Activated CD4-positive, CD25-positive, alpha-beta regulatory T cell treated with anti-CD3 and anti-CD28 coated beads, Interleukin-2, amount 50 U/mL, for 24 hours (primary cell): ENCODE measurements at regions not wholly inside any gene's neighbourhood (a gene's known extent, or its start where the extent isn't known, plus 50 kb on each side); places are given as distances from the start of the nearest gene placed in this dataset.

Source experiments
- ATAC-seq, 2 donors: fragments of 150-1000 bp; cut with Tn5 transposase; one replicate each; pipeline ENCODE4 v1.10.0; 2021; ENCODE audit warnings: mild to moderate bottlenecking in 1 of 2, moderate library complexity in 1 of 2

- ATAC-seq = no peak
Observed at GRCh38 chr4:19698961-19699360, 552.7 kb upstream of the SLIT2 start.

- ATAC-seq = no peak
Observed at GRCh38 chr4:19694812-19695211, 556.9 kb upstream of the SLIT2 start.

GRCh38 chr4:19693936-19694570, 557.7 kb upstream of the SLIT2 start:
- ATAC-seq = no peak

GRCh38 chr4:19689511-19689910, 562.2 kb upstream of the SLIT2 start:
- no peak for ATAC-seq

- ATAC-seq = no peak
Observed at GRCh38 chr4:19686456-19686855, 565.2 kb upstream of the SLIT2 start.

- no peak for ATAC-seq
Observed at GRCh38 chr4:19684084-19684483, 567.6 kb upstream of the SLIT2 start.

- ATAC-seq = no peak
Observed at GRCh38 chr4:19683426-19683825, 568.3 kb upstream of the SLIT2 start.

GRCh38 chr4:19677211-19677610, 574.5 kb upstream of the SLIT2 start:
- no peak for ATAC-seq

- no peak for ATAC-seq
Observed at GRCh38 chr4:19675172-19675811, 576.4 kb upstream of the SLIT2 start.

GRCh38 chr4:19659101-19659500, 592.6 kb upstream of the SLIT2 start:
- ATAC-seq = no peak

- no peak for ATAC-seq
Observed at GRCh38 chr4:19657856-19658255, 593.8 kb upstream of the SLIT2 start.

GRCh38 chr4:19655666-19656065, 596.0 kb upstream of the SLIT2 start:
- ATAC-seq = no peak

GRCh38 chr4:19650903-19651864, 600.5 kb upstream of the SLIT2 start:
- no peak for ATAC-seq

GRCh38 chr4:19645589-19645988, 606.1 kb upstream of the SLIT2 start:
- ATAC-seq = no peak

GRCh38 chr4:19636451-19636850, 615.3 kb upstream of the SLIT2 start:
- no peak for ATAC-seq

GRCh38 chr4:19631814-19632213, 619.9 kb upstream of the SLIT2 start:
- no peak for ATAC-seq

GRCh38 chr4:19623866-19624265, 627.8 kb upstream of the SLIT2 start:
- ATAC-seq = no peak

GRCh38 chr4:19615086-19615689, 636.5 kb upstream of the SLIT2 start:
- no peak for ATAC-seq

GRCh38 chr4:19614171-19614570, 637.5 kb upstream of the SLIT2 start:
- ATAC-seq = no peak

- no peak for ATAC-seq
Observed at GRCh38 chr4:19596342-19596741, 655.4 kb upstream of the SLIT2 start.

GRCh38 chr4:19592391-19592790, 659.3 kb upstream of the SLIT2 start:
- ATAC-seq = no peak

- no peak for ATAC-seq
Observed at GRCh38 chr4:19583827-19584569, 667.7 kb upstream of the SLIT2 start.
